ENCODE measurements at regions not wholly inside any gene's neighbourhood (a gene's known extent, or its start where the extent isn't known, plus 50 kb on each side); places are given as distances from the start of the nearest gene placed in this dataset.
"Not testable (repeated sequence)": the region's sequence is repeated elsewhere in the genome, so short reads cannot be mapped to it uniquely, and the experiment has no call there.

DNA sequence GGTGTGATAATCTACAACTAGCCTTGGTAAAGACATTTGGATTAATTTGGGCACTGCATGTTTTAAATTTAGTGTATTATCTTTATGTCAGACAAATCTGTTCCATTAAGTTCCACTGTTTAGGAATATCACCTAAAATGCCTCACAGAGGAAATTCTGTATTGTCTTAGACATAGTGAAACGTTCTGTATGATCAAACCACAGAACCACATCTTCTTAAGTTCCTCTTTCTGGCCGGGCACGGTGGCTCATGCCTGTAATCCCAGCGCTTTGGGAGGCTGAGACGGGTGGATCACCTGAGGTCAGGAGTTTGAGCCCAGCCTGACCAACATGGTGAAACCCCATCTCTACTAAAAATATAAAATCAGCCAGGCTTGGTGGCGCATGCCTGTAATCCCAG, 475.3 kb upstream of the CCDC179 start:
- TF ChIP-seq, protein P1, sequence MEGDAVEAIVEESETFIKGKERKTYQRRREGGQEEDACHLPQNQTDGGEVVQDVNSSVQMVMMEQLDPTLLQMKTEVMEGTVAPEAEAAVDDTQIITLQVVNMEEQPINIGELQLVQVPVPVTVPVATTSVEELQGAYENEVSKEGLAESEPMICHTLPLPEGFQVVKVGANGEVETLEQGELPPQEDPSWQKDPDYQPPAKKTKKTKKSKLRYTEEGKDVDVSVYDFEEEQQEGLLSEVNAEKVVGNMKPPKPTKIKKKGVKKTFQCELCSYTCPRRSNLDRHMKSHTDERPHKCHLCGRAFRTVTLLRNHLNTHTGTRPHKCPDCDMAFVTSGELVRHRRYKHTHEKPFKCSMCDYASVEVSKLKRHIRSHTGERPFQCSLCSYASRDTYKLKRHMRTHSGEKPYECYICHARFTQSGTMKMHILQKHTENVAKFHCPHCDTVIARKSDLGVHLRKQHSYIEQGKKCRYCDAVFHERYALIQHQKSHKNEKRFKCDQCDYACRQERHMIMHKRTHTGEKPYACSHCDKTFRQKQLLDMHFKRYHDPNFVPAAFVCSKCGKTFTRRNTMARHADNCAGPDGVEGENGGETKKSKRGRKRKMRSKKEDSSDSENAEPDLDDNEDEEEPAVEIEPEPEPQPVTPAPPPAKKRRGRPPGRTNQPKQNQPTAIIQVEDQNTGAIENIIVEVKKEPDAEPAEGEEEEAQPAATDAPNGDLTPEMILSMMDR (IDR thresholded peaks at IDR 0.05) = not testable (repeated sequence)
- TF ChIP-seq POLR2A (IDR thresholded peaks at IDR 0.05) = not testable (repeated sequence)

All from esophagus squamous epithelium (tissue), 4 donors.